ENCODE measurements at regions not wholly inside any gene's neighbourhood (a gene's known extent, or its start where the extent isn't known, plus 50 kb on each side); places are given as distances from the start of the nearest gene placed in this dataset.

- TF ChIP-seq ZNF462 (CRISPR knock-in tag; IDR thresholded peaks at IDR 0.05) (no peak), REST (IDR thresholded peaks at IDR 0.05; ENCODE audit: unreplicated experiment) (no peak), ZNF331 (CRISPR knock-in tag; IDR thresholded peaks at IDR 0.05; ENCODE audit: low read depth) (no peak), EZH2phosphoT487 (IDR thresholded peaks at IDR 0.05; ENCODE audit: unreplicated experiment) (no peak)
Observed at GRCh38 chr10:106038246-106038645, 1126.3 kb downstream of the SORCS1 start (continued).

GRCh38 chr10:106033065-106033464, 1131.4 kb downstream of the SORCS1 start:
- no peaks in the 10 kb centered on the region for H4K20me1 ChIP-seq (replicated peaks; ENCODE audit: insufficient read depth)
- no peak overlapping the region for H2AFZ ChIP-seq
- Mint-ChIP-seq H3K36me3 (ENCODE audit: low read depth) (0 out of 3 replicates have a peak, but pooled peaks cover 3% of the 10 kb centered on the region), H3K9me3 (peaks cover 4% of the 10 kb centered on the region; the same call in 2 of the 3 replicates), H3K4me1 (no peaks in the 10 kb centered on the region), H3K27me3 (ENCODE audit: insufficient read depth, low read depth, poor library complexity) (no peaks in the 10 kb centered on the region), H3K4me3 (no peak overlapping the region), H3K27ac (no peak overlapping the region)
- H3K9me2 ChIP-seq (ENCODE audit: insufficient read depth): no peaks in the 10 kb centered on the region
- no peaks in the 10 kb centered on the region for H3K4me1 ChIP-seq (ENCODE audit: insufficient read depth)
- no peaks in the 10 kb centered on the region for H3K36me3 ChIP-seq (ENCODE audit: insufficient read depth)
- DNase-seq (ENCODE audit: low spot score) (no peak), ATAC-seq (no peak)
- H3K4me2 ChIP-seq: no peak overlapping the region
- no peak overlapping the region for H3K4me3 ChIP-seq
- H3K27me3 ChIP-seq (ENCODE audit: insufficient read depth): no peaks in the 10 kb centered on the region
- H3F3A ChIP-seq (replicated peaks; ENCODE audit: low read depth): no peaks in the 10 kb centered on the region
- H3K27ac ChIP-seq (ENCODE audit: low read depth): no peak overlapping the region
- H3K79me2 ChIP-seq (replicated peaks; ENCODE audit: insufficient read depth): no peaks in the 10 kb centered on the region
- TF ChIP-seq ZNF114 (CRISPR knock-in tag; IDR thresholded peaks at IDR 0.05): no peak
- no peak for TF ChIP-seq STAT1 (IDR thresholded peaks at IDR 0.05; ENCODE audit: unreplicated experiment)
- no peak for TF ChIP-seq POLR2AphosphoS5 (IDR thresholded peaks at IDR 0.05; ENCODE audit: low read depth)
- no peak for TF ChIP-seq EZH2 (IDR thresholded peaks at IDR 0.05; ENCODE audit: low read depth, unreplicated experiment)
- no peak for TF ChIP-seq REST (IDR thresholded peaks at IDR 0.05; ENCODE audit: unreplicated experiment)
- TF ChIP-seq ETS1 (IDR thresholded peaks at IDR 0.05): no peak

All from GM23338 (cell line).